Hematopoietic multipotent progenitor cell treated with erythropoietin and hydrocortisone succinate and interleukin-3 and kit ligand, for 4 days (in vitro differentiated cells): ENCODE measurements at regions not wholly inside any gene's neighbourhood (a gene's known extent, or its start where the extent isn't known, plus 50 kb on each side); places are given as distances from the start of the nearest gene placed in this dataset.

ENCODE experiments used
- DNase-seq: peaks from one replicate; pipeline ENCODE4 v3.0.0-alpha.2; 2015

GRCh38 chr12:75900226-75900625, 131.3 kb downstream of the PHLDA1 start:
- no peak for DNase-seq

GRCh38 chr12:75894965-75895754, 136.4 kb downstream of the PHLDA1 start:
- DNase-seq, result no peak

- no peak for DNase-seq
Measured at GRCh38 chr12:75893765-75894164, 137.8 kb downstream of the PHLDA1 start.

GRCh38 chr12:75892731-75893408, 138.7 kb downstream of the PHLDA1 start:
- DNase-seq, result peak; percentile 84

GRCh38 chr12:75891072-75891471, 140.5 kb downstream of the PHLDA1 start:
- DNase-seq, result no peak

GRCh38 chr12:75890660-75891059, 140.9 kb downstream of the PHLDA1 start:
- DNase-seq, result no peak

- no peak for DNase-seq
Measured at GRCh38 chr12:75890141-75890540, 141.4 kb downstream of the PHLDA1 start.

GRCh38 chr12:75888874-75889613, 142.5 kb downstream of the PHLDA1 start:
- DNase-seq, result no peak

GRCh38 chr12:75888399-75888798, 143.2 kb downstream of the PHLDA1 start:
- no peak for DNase-seq

- DNase-seq, result no peak
Measured at GRCh38 chr12:75887979-75888378, 143.6 kb downstream of the PHLDA1 start.

- no peak for DNase-seq
Measured at GRCh38 chr12:75884465-75884985, 147.1 kb downstream of the PHLDA1 start.

GRCh38 chr12:75883241-75883640, 148.3 kb downstream of the PHLDA1 start:
- DNase-seq, result no peak

- no peak for DNase-seq
Measured at GRCh38 chr12:75882421-75882820, 149.2 kb downstream of the PHLDA1 start.

GRCh38 chr12:75881920-75882319, 149.7 kb downstream of the PHLDA1 start:
- no peak for DNase-seq

- DNase-seq, result no peak
Measured at GRCh38 chr12:75877763-75878621, 153.6 kb downstream of the PHLDA1 start.

- DNase-seq, result no peak
Measured at GRCh38 chr12:75876832-75877762, 154.5 kb downstream of the PHLDA1 start.

GRCh38 chr12:75874441-75874840, 157.1 kb downstream of the PHLDA1 start:
- peak; percentile 57 for DNase-seq

GRCh38 chr12:75872762-75873161, 158.8 kb downstream of the PHLDA1 start:
- DNase-seq, result no peak

- DNase-seq, result no peak
Measured at GRCh38 chr12:75870878-75871277, 160.7 kb downstream of the PHLDA1 start.

- no peak for DNase-seq
Measured at GRCh38 chr12:75868501-75868900, 163.1 kb downstream of the PHLDA1 start.

- no peak for DNase-seq
Measured at GRCh38 chr12:75865315-75865714, 166.3 kb downstream of the PHLDA1 start.
